H1 (cell line): ENCODE measurements at regions not wholly inside any gene's neighbourhood (a gene's known extent, or its start where the extent isn't known, plus 50 kb on each side); places are given as distances from the start of the nearest gene placed in this dataset.

Experiments
- PHF8 ChIP-seq: fragments of 200-600 bp; sonication (generic); conservative IDR thresholded peaks from 2 replicates; pipeline ENCODE4 v1.7.1; 2012; ENCODE audit warnings: low read depth, mild to moderate bottlenecking, inconsistent platforms, low read length, moderate library complexity
- SIN3A ChIP-seq, 2 experiments: IDR thresholded peaks in 1 of 2; conservative IDR thresholded peaks in 1 of 2; 2 replicates each; pipeline ENCODE4 v1.6.1; 2011 to 2012; ENCODE audit warnings: low read length in 2 of 2, improper control_type of control experiment in 1 of 2, low read depth in 1 of 2, mild to moderate bottlenecking in 1 of 2
- TAF1 ChIP-seq: IDR thresholded peaks from 2 replicates; pipeline ENCODE4 v1.6.1; 2011; ENCODE audit warnings: mild to moderate bottlenecking, low read depth, low read length

GRCh38 chr11:26942356-26942755 is 51.6 kb upstream of the FIBIN start (continued):
- TF ChIP-seq PHF8 (no peak), TAF1 (no peak), SIN3A (conservative IDR thresholded peaks at IDR 0.05 in 1 of 2, IDR thresholded peaks at IDR 0.05 in 1 of 2; ENCODE audit: low read depth in 1 of 2, low read length in 2 of 2) (no peak)
